CD8-positive, alpha-beta memory T cell (primary cell): ENCODE measurements at regions not wholly inside any gene's neighbourhood (a gene's known extent, or its start where the extent isn't known, plus 50 kb on each side); places are given as distances from the start of the nearest gene placed in this dataset.

Source experiments
- CTCF ChIA-PET: fragments of 350-600 bp; sonication (Branson Sonifier 250); formaldehyde crosslinking; loops from one replicate; lab custom pipeline; 2021; ENCODE audit warnings: antibody characterized with exemption; lab: Charles Lee
- POLR2A ChIA-PET: fragments of 350-600 bp; sonication (Branson Sonifier 250); formaldehyde crosslinking; loops from one replicate; lab custom pipeline; 2021; ENCODE audit warnings: antibody characterized with exemption; lab: Charles Lee
- DNase-seq, 5 donors: peaks; one replicate each; pipeline versions ENCODE4 v3.0.0 to v3.0.0-alpha.2; 2020 to 2022; ENCODE audit warnings: mixed read lengths in 1 of 5
- H3K27ac ChIP-seq: one replicate; pipeline ENCODE4 v1.7.0; 2013; ENCODE audit warnings: low read depth, mild to moderate bottlenecking, low read length, moderate library complexity
- H3K27me3 ChIP-seq: 2 replicates; pipeline ENCODE4 v1.7.0; 2013; ENCODE audit warnings: low read length, mild to moderate bottlenecking; ENCODE audit not compliant: insufficient read depth, poor library complexity, severe bottlenecking
- H3K36me3 ChIP-seq: 2 replicates; pipeline ENCODE4 v1.7.0; 2013; ENCODE audit warnings: mild to moderate bottlenecking, low read length, moderate library complexity; ENCODE audit not compliant: insufficient read depth
- H3K4me1 ChIP-seq: 2 replicates; pipeline ENCODE4 v1.7.0; 2013; ENCODE audit warnings: mild to moderate bottlenecking, low read length, moderate library complexity; ENCODE audit not compliant: insufficient read depth
- H3K4me3 ChIP-seq: 2 replicates; pipeline ENCODE4 v1.7.0; 2013; ENCODE audit warnings: mild to moderate bottlenecking, low read length
- H3K9me3 ChIP-seq: 2 replicates; pipeline ENCODE4 v1.7.0; 2013; ENCODE audit warnings: mild to moderate bottlenecking, low read length
- H3K27ac Mint-ChIP-seq, 8 donors: one replicate each; pipeline ENCODE4 v1.8.0; 2020 to 2021; ENCODE audit warnings: mixed read lengths in 8 of 8, mild to moderate bottlenecking in 6 of 8, inconsistent platforms in 3 of 8, moderate library complexity in 3 of 8
- H3K27me3 Mint-ChIP-seq, 2 donors: one replicate each; pipeline ENCODE4 v1.8.0; 2020 to 2021; ENCODE audit warnings: mixed read lengths in 2 of 2, mild to moderate bottlenecking in 1 of 2, moderate library complexity in 1 of 2
- H3K36me3 Mint-ChIP-seq, 3 donors: one replicate each; pipeline ENCODE4 v1.8.0; 2020 to 2021; ENCODE audit warnings: mixed read lengths in 3 of 3, inconsistent platforms in 1 of 3, mild to moderate bottlenecking in 1 of 3
- H3K4me1 Mint-ChIP-seq, 3 donors: one replicate each; pipeline ENCODE4 v1.8.0; 2020 to 2021; ENCODE audit warnings: mixed read lengths in 3 of 3, inconsistent platforms in 1 of 3, mild to moderate bottlenecking in 1 of 3
- H3K4me3 Mint-ChIP-seq, 7 donors: one replicate each; pipeline ENCODE4 v1.8.0; 2020 to 2021; ENCODE audit warnings: mixed read lengths in 7 of 7, mild to moderate bottlenecking in 6 of 7, moderate library complexity in 4 of 7, inconsistent platforms in 2 of 7
- H3K9me3 Mint-ChIP-seq, 5 donors: one replicate each; pipeline ENCODE4 v1.8.0; 2020 to 2022; ENCODE audit warnings: mixed read lengths in 5 of 5, mild to moderate bottlenecking in 3 of 5, moderate library complexity in 2 of 5, inconsistent platforms in 1 of 5

DNA sequence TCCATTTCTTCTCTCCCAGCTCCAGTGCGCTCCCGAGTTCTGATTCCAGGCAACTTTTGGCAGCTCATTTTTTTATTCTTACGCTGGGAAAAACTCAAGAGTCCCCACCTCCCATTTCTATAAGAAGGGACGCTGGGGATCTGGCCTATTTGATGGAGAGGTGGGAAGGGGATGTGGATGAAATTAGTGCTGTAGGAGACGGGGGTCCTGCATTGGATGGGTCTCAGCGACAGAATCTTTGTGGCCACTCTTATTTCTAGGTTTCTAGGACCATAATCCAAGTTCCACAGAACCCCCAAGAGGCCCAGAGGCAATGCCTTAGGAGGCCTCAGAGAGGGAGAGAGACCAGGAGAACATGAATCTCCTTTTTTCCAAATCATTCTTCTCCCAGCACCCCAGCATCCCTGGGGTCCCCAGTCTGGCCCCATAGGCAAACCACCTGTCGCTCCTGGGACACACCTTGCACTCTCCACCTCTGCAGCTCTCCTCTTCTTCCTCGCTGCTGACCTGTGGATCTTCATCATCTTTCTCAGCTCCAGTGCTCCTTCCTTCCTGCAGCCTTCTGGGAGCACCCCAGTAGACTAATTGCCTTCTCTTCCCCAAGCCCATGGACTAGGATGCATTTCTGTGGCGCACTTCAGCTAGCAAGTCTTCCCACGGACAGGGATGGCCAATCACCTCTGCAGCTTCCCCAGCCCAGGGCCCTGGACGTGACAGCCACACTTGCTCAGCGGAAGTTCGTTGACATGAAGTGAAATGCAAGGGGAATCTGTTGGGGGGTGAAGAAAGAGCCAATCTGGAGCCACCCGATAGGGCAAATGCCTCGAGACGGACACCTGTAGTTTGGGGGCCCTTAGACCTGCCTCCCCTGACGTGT, 100.1 kb upstream of the ALDH1A3 start:
- ChIA-PET POLR2A (no interaction called here), CTCF (no interaction called here)
- no peaks in the 10 kb centered on the region for H3K9me3 ChIP-seq
- Mint-ChIP-seq H3K4me3 (no peak overlapping the region), H3K36me3 (no peaks in the 10 kb centered on the region), H3K4me1 (no peaks in the 10 kb centered on the region), H3K27me3 (peaks cover 0 to 12% of the 10 kb centered on the region in 2 donors), H3K9me3 (peaks cover 0 to 4% (median 0%) of the 10 kb centered on the region in 5 donors), H3K27ac (no peak overlapping the region)
- H3K27me3 ChIP-seq = no peaks in the 10 kb centered on the region
- H3K4me1 ChIP-seq = no peaks in the 10 kb centered on the region
- H3K36me3 ChIP-seq = no peaks in the 10 kb centered on the region
- no peak overlapping the region for H3K4me3 ChIP-seq
- H3K27ac ChIP-seq = no peak overlapping the region
- peak in 1 of 5 donors; percentile 20 for DNase-seq

DNA sequence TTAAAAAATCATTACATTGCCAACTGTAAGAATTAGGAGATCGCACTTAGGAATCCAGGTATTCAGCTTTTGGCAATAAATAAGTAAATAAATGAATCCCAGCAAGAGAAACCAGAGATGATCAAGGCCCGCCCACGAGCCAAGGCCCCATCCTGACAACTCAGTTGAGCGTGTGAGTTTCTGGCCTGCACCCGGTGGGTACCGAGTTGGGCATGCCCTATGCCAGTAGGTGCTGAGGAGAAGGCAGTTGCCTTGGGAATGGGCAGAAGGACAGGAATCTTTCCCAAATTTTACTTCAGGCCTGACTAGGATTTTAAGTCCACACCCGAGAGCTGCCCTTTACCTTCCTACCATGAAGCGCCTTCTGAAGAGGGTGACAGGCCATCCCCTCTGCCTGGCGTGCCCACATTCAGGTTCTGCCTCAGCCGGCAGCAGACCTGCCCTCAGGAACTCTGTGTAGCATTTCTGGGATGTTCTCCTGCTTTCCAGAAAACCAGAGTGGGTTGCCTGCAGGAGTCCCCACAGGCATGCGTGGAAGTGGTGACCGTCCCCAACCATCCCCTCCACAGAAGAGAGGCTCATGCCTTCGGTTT, 99.3 kb upstream of the ALDH1A3 start:
- no peak overlapping the region for H3K4me3 ChIP-seq
- no peak overlapping the region for H3K27ac ChIP-seq
- Mint-ChIP-seq H3K36me3 (no peaks in the 10 kb centered on the region), H3K27me3 (peaks cover 0 to 12% of the 10 kb centered on the region in 2 donors), H3K9me3 (peaks cover 0 to 4% (median 0%) of the 10 kb centered on the region in 5 donors), H3K4me3 (no peak overlapping the region), H3K27ac (no peak overlapping the region), H3K4me1 (no peaks in the 10 kb centered on the region)
- H3K36me3 ChIP-seq = no peaks in the 10 kb centered on the region
- H3K4me1 ChIP-seq = no peaks in the 10 kb centered on the region
- no peaks in the 10 kb centered on the region for H3K9me3 ChIP-seq
- POLR2A ChIA-PET = no interaction called here
- no peaks in the 10 kb centered on the region for H3K27me3 ChIP-seq
- peak in 1 of 5 donors; percentile 27 for DNase-seq
- CTCF ChIA-PET = no interaction called here

- no peak overlapping the region for H3K27ac Mint-ChIP-seq
- no peak overlapping the region for H3K27ac ChIP-seq
- CTCF ChIA-PET = no interaction called here
- no peaks in the 10 kb centered on the region for H3K27me3 ChIP-seq
- no peaks in the 10 kb centered on the region for H3K9me3 ChIP-seq
- H3K27me3 Mint-ChIP-seq = peaks cover 0 to 12% of the 10 kb centered on the region in 2 donors
- H3K4me3 Mint-ChIP-seq = no peak overlapping the region
- peaks cover 0 to 4% (median 0%) of the 10 kb centered on the region in 5 donors for H3K9me3 Mint-ChIP-seq
- POLR2A ChIA-PET = no interaction called here
- H3K4me3 ChIP-seq = no peak overlapping the region
- no peaks in the 10 kb centered on the region for H3K4me1 Mint-ChIP-seq
- no peaks in the 10 kb centered on the region for H3K36me3 Mint-ChIP-seq
- H3K36me3 ChIP-seq = no peaks in the 10 kb centered on the region
- peak in 1 of 5 donors; percentile 6 for DNase-seq
- H3K4me1 ChIP-seq = no peaks in the 10 kb centered on the region
These were observed 98.3 kb upstream of the ALDH1A3 start for GRCh38 chr15:100781061-100781960.

- H3K4me3 ChIP-seq = no peak overlapping the region
- H3K27me3 ChIP-seq = no peaks in the 10 kb centered on the region
- DNase-seq = no peak
- POLR2A ChIA-PET = no interaction called here
- H3K4me3 Mint-ChIP-seq = no peak overlapping the region
- no peaks in the 10 kb centered on the region for H3K36me3 Mint-ChIP-seq
- H3K36me3 ChIP-seq = no peaks in the 10 kb centered on the region
- CTCF ChIA-PET = no interaction called here
- no peak overlapping the region for H3K27ac Mint-ChIP-seq
- H3K9me3 Mint-ChIP-seq = peaks cover 0 to 4% (median 0%) of the 10 kb centered on the region in 5 donors
- no peaks in the 10 kb centered on the region for H3K9me3 ChIP-seq
- no peak overlapping the region for H3K27ac ChIP-seq
- no peaks in the 10 kb centered on the region for H3K4me1 ChIP-seq
- H3K27me3 Mint-ChIP-seq = peaks cover 0 to 12% of the 10 kb centered on the region in 2 donors
- no peaks in the 10 kb centered on the region for H3K4me1 Mint-ChIP-seq
These were observed 97.6 kb upstream of the ALDH1A3 start for GRCh38 chr15:100781961-100782530.

DNA sequence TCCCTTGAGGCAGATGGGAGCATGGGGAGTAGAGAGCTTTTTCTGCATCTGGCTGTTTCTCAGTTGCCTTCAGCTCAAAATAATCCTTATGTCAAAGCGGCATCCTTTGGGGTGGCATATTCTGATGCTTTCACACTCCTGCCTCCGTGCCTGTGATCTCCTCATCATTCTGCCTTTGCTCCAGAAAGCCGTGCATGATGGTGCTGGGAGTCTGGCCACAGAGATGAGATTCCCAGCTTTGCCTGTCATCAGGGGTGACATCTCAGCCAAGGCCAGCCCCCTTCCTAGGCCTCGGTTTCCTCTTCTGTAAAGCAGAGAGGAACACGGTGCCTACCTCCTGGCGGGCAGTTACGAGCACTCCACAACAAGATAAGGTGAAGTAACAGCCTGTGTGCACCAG, 96.3 kb upstream of the ALDH1A3 start:
- no peaks in the 10 kb centered on the region for H3K4me1 ChIP-seq
- H3K4me3 Mint-ChIP-seq = no peak overlapping the region
- no peaks in the 10 kb centered on the region for H3K36me3 ChIP-seq
- no peak overlapping the region for H3K27ac Mint-ChIP-seq
- no peaks in the 10 kb centered on the region for H3K4me1 Mint-ChIP-seq
- CTCF ChIA-PET = no interaction called here
- no peaks in the 10 kb centered on the region for H3K9me3 ChIP-seq
- H3K27me3 Mint-ChIP-seq = peaks cover 3 to 10% of the 10 kb centered on the region in 2 donors
- H3K4me3 ChIP-seq = no peak overlapping the region
- peak in 1 of 5 donors; percentile 10 for DNase-seq
- no peaks in the 10 kb centered on the region for H3K9me3 Mint-ChIP-seq
- no peaks in the 10 kb centered on the region for H3K27me3 ChIP-seq
- no peak overlapping the region for H3K27ac ChIP-seq
- POLR2A ChIA-PET = no interaction called here
- no peaks in the 10 kb centered on the region for H3K36me3 Mint-ChIP-seq

GRCh38 chr15:100783760-100784492, 95.7 kb upstream of the ALDH1A3 start:
- no peaks in the 10 kb centered on the region for H3K4me1 ChIP-seq
- H3K27ac ChIP-seq = no peak overlapping the region
- H3K27me3 Mint-ChIP-seq = peaks cover 6 to 11% of the 10 kb centered on the region in 2 donors
- H3K9me3 Mint-ChIP-seq = no peaks in the 10 kb centered on the region
- no peaks in the 10 kb centered on the region for H3K4me1 Mint-ChIP-seq
- H3K4me3 Mint-ChIP-seq = no peak overlapping the region
- ChIA-PET CTCF (no interaction called here), POLR2A (no interaction called here)
- no peaks in the 10 kb centered on the region for H3K27me3 ChIP-seq
- H3K4me3 ChIP-seq = no peak overlapping the region
- H3K36me3 ChIP-seq = no peaks in the 10 kb centered on the region
- H3K27ac Mint-ChIP-seq = no peak overlapping the region
- H3K9me3 ChIP-seq = no peaks in the 10 kb centered on the region
- no peak for DNase-seq
- no peaks in the 10 kb centered on the region for H3K36me3 Mint-ChIP-seq

DNA sequence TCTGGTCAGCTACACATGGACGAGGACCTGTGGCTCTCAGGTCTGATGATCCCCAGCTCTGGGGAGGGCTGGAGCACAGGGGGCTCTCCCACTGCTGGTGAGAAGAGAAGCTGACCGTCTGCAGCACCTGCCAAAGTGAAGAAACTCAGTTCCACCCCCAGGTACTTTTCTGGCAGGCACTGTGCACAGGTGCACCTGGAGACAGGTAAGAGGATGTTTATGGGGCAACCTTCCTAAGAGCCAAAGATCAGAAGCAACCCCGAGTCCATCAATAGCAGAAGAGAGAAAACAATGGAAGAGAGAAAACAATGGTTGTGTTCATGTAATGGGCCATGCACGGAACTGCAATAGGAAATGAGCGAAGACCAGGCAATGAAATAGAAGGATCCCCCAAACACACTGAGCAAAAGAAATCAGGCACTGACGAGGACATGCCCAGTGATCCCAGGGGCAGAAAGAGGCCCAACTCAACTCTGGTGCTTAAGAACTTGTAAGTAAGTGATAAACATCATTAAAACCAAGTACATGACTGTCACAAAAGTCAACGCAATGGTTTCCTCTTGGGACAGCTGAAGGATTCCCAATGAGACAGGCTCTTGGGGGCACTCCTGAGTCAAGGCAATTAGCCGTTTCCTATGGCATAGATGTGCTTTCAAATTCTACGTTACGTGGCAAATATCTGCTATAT, 95.0 kb upstream of the ALDH1A3 start:
- Mint-ChIP-seq H3K4me1 (no peaks in the 10 kb centered on the region), H3K36me3 (no peaks in the 10 kb centered on the region), H3K4me3 (no peak overlapping the region), H3K9me3 (no peaks in the 10 kb centered on the region), H3K27me3 (peaks cover 7 to 12% of the 10 kb centered on the region in 2 donors), H3K27ac (no peak overlapping the region)
- ChIA-PET CTCF (no interaction called here), POLR2A (no interaction called here)
- peak in 1 of 5 donors; percentile 15 for DNase-seq
- H3K4me1 ChIP-seq = no peaks in the 10 kb centered on the region
- no peak overlapping the region for H3K27ac ChIP-seq
- no peak overlapping the region for H3K4me3 ChIP-seq
- H3K27me3 ChIP-seq = no peaks in the 10 kb centered on the region
- no peaks in the 10 kb centered on the region for H3K36me3 ChIP-seq
- no peaks in the 10 kb centered on the region for H3K9me3 ChIP-seq
